Progenitor cell of endocrine pancreas (in vitro differentiated cells): ENCODE measurements at regions not wholly inside any gene's neighbourhood (a gene's known extent, or its start where the extent isn't known, plus 50 kb on each side); places are given as distances from the start of the nearest gene placed in this dataset.

Source experiments
- DNase-seq: peaks from one replicate; pipeline ENCODE4 v3.0.0; 2021; ENCODE audit warnings: low spot score; ENCODE audit not compliant: unreplicated experiment
- H3K27ac Mint-ChIP-seq: 2 replicates; pipeline ENCODE4 v1.8.0; 2021; ENCODE audit warnings: mild to moderate bottlenecking, moderate library complexity, mixed read lengths
- H3K27me3 Mint-ChIP-seq: 2 replicates; pipeline ENCODE4 v1.8.0; 2021; ENCODE audit warnings: mixed read lengths
- H3K36me3 Mint-ChIP-seq: 2 replicates; pipeline ENCODE4 v1.8.0; 2022; ENCODE audit warnings: mixed read lengths; ENCODE audit not compliant: insufficient read depth
- H3K4me1 Mint-ChIP-seq: 2 replicates; pipeline ENCODE4 v1.8.0; 2021; ENCODE audit warnings: low read depth, mixed read lengths
- H3K4me3 Mint-ChIP-seq: 2 replicates; pipeline ENCODE4 v1.8.0; 2021; ENCODE audit warnings: low read depth, mild to moderate bottlenecking, moderate library complexity, mixed read lengths
- H3K9me3 Mint-ChIP-seq: 2 replicates; pipeline ENCODE4 v1.8.0; 2021; ENCODE audit warnings: low read depth, mixed read lengths
- CTCF ChIP-seq: fragments of 200-600 bp; sonication (generic); IDR thresholded peaks from one replicate; pipeline ENCODE4 v1.5.0; 2021; ENCODE audit warnings: antibody characterized with exemption, mild to moderate bottlenecking; ENCODE audit not compliant: unreplicated experiment

- H3K9me3 Mint-ChIP-seq: no peaks in the 10 kb centered on the region
- DNase-seq: no peak
- H3K4me3 Mint-ChIP-seq: no peak overlapping the region
- no peaks in the 10 kb centered on the region for H3K27me3 Mint-ChIP-seq
- no peaks in the 10 kb centered on the region for H3K4me1 Mint-ChIP-seq
- H3K36me3 Mint-ChIP-seq: no peaks in the 10 kb centered on the region
- no peak for TF ChIP-seq CTCF
- no peak overlapping the region for H3K27ac Mint-ChIP-seq
Observed at GRCh38 chr12:91347481-91348214, 165.0 kb upstream of the DCN start.

DNA sequence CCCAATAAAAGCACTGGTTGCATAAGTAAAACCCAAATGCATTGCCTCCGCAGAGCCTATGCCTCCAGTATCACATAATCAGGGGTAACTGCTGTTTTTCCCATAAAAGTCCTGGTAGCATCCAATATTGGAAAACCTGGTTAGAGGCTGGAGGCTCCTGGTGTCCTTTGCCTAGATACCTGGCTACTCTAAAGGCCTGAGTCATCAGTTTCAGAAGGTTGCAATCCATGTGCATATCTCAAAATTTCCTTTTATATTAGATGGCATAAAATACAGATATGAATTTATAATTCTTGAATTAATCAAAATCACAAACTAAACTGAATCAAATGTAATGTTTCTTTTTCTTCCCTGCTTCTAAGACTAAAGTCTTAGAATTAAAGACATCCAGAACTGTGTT lies 164.2 kb upstream of the DCN start:
- no peak for DNase-seq
- no peaks in the 10 kb centered on the region for H3K36me3 Mint-ChIP-seq

GRCh38 chr12:91344408-91344807 lies 161.8 kb upstream of the DCN start:
- Mint-ChIP-seq H3K9me3 (no peaks in the 10 kb centered on the region), H3K4me1 (no peaks in the 10 kb centered on the region), H3K27ac (no peak overlapping the region), H3K27me3 (no peaks in the 10 kb centered on the region), H3K4me3 (no peak overlapping the region), H3K36me3 (no peaks in the 10 kb centered on the region)
- no peak for TF ChIP-seq CTCF
- DNase-seq: no peak

More for the DNA sequence above, 164.2 kb upstream of the DCN start:
- no peaks in the 10 kb centered on the region for H3K4me1 Mint-ChIP-seq
- H3K27ac Mint-ChIP-seq: no peak overlapping the region
- no peak overlapping the region for H3K4me3 Mint-ChIP-seq
- no peak for TF ChIP-seq CTCF
- H3K27me3 Mint-ChIP-seq: no peaks in the 10 kb centered on the region
- no peaks in the 10 kb centered on the region for H3K9me3 Mint-ChIP-seq

- H3K27me3 Mint-ChIP-seq: no peaks in the 10 kb centered on the region
- H3K27ac Mint-ChIP-seq: no peak overlapping the region
- H3K9me3 Mint-ChIP-seq: no peaks in the 10 kb centered on the region
- no peaks in the 10 kb centered on the region for H3K4me1 Mint-ChIP-seq
- no peak overlapping the region for H3K4me3 Mint-ChIP-seq
- H3K36me3 Mint-ChIP-seq: no peaks in the 10 kb centered on the region
- no peak for TF ChIP-seq CTCF
- no peak for DNase-seq
Observed at GRCh38 chr12:91343010-91343409, 160.4 kb upstream of the DCN start.

GRCh38 chr12:91339106-91339505 lies 156.5 kb upstream of the DCN start:
- Mint-ChIP-seq H3K9me3 (no peaks in the 10 kb centered on the region), H3K4me1 (no peaks in the 10 kb centered on the region), H3K27me3 (no peaks in the 10 kb centered on the region), H3K27ac (no peak overlapping the region), H3K36me3 (no peaks in the 10 kb centered on the region), H3K4me3 (no peak overlapping the region)
- no peak for DNase-seq
- no peak for TF ChIP-seq CTCF
